ENCODE measurements at regions not wholly inside any gene's neighbourhood (a gene's known extent, or its start where the extent isn't known, plus 50 kb on each side); places are given as distances from the start of the nearest gene placed in this dataset.
A peak's percentile ranks its signal among the peaks of the same experiment; 100 is the strongest.
"Not testable (repeated sequence)": the region's sequence is repeated elsewhere in the genome, so short reads cannot be mapped to it uniquely, and the experiment has no call there.

DNA sequence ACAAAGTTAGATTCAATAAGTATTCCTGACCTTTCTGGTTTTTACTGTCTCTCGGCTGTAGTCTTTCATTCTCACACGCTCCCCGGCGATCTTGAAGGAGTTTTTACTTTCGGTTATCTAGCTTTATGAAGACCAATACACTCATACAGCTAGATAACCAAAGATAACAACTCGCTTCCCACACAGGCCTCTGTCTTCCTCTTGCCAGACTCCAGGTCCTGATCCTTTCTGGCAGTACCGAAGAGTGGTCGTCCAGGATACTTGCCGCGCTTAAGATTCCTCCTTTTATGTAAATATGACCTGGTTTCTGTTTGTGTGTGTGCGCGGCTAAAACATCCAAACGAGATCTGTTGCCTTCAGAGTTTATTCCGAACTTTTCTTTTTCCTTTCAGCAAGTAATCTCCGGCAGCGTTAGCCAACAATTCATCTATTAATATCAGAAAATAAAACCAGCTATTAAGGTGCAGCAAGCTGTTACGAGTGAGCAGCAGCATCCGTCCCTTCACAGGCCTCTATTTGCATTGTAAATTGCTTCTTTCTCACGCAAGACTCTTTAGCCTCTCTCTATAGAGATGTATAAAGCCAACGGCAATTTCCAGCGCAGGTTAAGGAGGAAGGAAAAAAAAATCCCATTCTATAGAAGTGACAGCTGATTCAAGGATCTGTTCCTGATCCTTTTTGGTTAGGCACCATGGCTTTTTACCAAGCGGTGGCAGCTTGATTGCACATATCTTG lies 216.1 kb downstream of the MEF2C start:
- no peak for DNase-seq

DNA sequence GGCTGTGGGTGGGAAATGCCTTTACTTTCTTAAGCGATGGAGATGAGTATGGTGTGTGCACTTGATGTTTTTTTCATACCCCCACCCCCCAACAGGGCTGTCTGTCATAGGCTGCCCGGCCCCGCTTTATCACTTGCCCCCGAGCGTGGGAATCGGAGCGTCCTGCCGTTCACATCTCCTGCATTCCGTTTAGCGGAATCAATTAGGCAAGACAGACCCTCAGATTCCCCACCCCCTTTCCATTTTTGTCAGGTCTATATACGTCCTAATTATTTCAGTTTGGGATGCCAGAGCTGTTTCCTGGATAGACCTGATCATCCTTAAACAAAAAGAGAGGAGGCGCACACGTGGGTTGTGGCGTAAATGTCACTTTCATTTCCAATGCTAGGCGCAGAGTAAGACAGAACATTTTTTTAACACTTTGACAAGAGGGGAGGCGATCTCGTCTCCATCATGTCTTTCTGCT lies 217.2 kb downstream of the MEF2C start:
- no peak for DNase-seq

DNA sequence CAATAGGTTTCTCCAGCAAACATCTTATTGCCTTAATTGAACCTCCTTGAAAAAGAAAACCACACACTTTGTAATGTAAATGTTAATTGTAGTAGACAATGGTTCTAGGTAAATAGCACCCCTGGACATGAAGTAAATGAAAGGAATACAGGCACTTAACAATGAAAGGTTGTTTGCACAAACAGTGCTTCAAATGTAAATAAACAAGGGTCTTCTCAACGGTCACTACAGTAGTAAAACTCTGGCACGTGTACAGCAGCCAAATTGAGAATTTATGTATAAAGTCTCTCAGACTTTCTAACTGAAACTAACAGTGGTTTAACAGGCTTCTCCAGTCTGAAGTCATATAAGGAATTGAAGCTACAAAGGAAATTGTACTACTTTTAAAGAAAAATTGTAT lies 218.3 kb downstream of the MEF2C start:
- DNase-seq, result peak; percentile 46 to 63

DNA sequence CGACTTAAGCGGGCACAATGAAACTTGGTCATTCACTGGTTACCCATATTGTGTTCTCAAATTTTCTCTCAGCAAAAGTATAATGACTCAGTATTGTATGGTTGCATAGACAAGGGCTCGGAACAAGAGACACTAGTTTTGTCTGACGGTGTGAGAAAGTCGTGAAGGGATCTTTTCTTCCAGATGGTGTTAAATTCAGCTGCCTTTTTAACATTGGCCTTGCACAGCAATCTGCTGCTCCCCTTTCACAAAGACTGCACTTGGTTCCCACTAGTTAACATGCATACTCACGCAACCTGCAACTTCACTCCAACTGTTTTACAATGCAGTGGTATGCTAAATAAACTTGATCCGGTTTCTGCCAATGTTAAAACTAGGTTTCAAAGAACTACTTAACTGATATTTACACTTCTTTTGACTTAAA lies 219.2 kb downstream of the MEF2C start:
- peak in 1 of 2 experiments; percentile 12 for DNase-seq

DNA sequence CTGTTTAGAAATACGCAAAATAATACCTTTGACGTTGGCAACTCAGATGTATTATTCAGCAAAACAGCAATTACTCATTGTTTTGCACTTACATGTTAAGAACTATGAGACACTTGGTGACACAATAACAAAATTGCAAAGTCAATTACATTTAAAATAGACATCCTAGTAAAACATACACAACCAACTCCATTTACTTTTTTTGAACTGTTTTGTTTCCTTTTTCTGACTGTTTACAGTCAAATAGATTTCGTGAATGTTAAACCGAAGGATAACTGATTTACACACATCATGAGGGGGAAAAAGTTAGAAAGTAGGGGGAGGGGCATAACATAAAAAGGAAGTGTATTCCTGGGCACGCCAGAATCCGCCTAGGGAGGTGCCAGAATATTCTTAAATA lies 220.1 kb downstream of the MEF2C start:
- no peak for DNase-seq

DNA sequence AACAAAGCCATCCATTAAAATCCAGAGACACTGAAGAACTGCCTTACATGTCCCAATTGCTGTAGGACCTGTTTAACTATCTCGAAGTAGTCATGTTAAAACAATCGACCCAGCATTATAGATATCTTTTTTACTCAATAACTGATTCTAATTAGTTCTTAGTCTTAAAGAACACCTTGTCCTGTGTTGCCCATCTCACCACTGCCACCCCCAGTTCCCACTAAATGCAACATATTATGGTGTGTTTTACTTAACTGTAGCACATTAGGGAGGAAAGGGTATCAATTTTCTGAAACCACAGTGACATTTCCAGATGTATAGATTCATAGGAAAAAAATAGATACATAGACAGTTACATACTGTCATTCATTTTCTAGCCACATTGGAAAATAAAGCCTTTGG lies 221.2 kb downstream of the MEF2C start:
- no peak for DNase-seq

DNA sequence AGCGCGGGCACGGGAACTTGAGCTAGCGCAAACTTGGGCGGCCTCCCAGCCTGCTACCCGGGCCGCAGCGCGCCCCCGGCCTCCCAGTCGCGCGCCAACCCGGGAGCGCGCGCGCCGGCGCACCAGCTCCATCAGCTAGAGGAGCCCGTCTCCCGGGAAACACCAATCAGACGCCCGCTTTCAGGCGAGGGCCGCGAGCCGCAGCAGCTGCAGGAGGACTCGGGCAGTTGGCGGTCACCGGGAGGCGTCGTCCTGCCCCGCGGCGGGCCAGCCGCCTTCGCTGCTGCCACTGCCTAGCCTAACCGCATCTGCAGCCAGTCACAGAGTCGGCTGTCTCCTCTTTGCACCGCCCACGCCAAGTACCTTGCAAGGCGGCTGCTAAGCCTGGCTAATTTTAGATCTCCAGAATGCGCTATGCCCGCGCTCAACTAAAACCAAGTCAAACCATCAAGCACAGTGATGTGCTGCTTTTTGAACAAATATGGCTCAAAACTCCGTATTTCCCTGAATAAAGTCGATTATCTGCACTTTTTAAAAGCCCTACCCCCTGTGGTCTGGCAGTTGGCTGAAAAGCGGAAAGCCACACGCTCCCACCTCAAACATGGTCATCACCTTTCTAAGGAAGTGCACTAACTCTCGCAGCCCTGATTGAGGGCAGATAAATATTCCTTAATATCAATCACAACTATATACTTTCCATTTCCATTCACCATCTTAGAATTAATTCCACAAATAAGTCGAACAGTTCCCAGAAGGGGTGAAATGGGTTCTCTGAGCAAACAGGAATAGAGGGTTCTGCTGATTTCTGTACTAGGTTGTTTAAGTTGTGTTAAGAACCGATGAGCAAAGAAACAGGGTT lies 221.8 kb downstream of the MEF2C start:
- peak; percentile 82 to 87 for DNase-seq

DNA sequence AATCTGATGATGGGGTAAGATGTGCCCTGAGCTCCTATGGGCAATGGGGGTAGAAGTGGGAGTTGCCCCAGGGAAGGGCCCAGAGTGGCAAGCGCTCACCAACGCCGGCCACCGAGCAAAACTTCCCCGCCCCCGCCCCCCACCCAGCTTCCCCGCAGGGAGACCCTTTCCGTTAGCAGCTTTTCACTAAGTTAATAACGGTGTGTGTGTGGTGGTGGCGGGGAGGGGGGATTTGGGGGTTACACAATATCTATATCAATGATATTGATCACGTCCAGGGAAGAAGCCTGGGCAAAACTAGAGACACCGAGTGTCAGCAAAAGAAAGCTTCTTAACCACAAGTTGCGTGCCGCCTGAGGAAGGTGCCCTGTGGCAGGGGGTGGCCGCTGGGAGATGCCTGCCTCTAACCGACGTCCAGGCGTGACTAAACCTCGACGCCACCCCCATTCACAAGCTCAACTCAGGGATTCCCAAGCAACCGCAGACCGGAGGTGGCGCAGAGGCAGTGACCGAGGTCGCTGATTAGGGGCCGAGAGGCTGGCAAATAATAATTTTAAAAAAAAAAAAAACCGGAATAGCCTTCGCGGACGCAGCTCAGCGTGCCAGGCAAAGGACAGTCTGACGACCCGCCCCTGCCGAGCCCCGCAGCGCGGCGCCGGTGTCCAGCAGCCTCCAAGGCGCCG lies 222.6 kb downstream of the MEF2C start:
- peak in 1 of 2 experiments; percentile 53 for DNase-seq

DNA sequence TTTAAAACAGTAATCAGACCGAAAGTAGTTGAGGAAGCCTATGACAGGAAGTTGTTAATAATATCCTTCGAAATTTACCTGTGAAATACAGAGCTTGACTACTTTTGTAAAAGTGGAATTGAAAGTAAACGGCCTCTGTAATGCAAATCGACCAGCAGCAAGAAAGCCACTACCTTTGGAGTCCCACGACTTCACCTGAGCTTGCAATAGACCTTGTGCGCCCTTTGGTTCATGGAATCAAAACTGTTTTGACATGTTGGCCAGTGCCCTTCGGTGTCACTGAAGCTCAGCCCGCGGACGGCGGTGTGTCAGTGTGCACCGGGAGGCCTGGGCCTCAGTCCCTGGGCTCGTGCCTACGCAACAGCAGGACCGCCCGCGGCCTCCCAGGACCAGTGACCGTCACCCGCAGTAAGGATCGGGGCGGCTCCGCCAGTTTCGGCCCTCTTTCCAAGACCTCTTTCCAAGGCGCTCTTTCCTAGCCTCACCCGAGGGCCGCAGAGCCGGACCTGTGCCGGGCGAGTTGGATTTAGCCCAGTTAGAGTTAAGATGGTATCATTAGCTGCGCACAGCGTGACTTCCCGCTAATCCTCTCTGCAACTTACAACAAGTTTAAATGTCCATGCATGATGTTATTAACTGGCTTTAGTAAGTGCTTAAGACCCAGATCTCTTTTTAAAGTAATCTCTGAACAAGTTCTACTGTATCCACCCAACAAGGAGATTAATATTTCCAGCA lies 223.3 kb downstream of the MEF2C start:
- no peak for DNase-seq

DNA sequence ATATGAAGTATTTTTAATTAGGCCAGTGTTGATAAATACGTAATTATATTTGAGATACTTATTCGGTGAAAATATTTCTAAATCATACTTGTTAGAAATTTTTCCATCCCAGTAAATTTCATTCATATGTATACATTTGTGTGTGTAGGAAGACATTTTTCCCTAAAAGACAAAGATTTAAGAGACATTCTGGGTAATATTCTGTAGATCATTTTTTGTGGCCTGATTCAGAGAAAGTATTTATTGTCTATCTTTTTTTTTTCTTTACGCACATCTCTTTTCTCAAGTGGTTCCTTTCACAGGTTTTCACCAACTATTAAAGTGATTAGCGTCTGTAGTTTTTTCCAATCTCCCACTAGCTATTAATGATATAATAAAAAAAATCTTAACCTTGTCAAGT lies 224.1 kb downstream of the MEF2C start:
- DNase-seq, result no peak

DNA sequence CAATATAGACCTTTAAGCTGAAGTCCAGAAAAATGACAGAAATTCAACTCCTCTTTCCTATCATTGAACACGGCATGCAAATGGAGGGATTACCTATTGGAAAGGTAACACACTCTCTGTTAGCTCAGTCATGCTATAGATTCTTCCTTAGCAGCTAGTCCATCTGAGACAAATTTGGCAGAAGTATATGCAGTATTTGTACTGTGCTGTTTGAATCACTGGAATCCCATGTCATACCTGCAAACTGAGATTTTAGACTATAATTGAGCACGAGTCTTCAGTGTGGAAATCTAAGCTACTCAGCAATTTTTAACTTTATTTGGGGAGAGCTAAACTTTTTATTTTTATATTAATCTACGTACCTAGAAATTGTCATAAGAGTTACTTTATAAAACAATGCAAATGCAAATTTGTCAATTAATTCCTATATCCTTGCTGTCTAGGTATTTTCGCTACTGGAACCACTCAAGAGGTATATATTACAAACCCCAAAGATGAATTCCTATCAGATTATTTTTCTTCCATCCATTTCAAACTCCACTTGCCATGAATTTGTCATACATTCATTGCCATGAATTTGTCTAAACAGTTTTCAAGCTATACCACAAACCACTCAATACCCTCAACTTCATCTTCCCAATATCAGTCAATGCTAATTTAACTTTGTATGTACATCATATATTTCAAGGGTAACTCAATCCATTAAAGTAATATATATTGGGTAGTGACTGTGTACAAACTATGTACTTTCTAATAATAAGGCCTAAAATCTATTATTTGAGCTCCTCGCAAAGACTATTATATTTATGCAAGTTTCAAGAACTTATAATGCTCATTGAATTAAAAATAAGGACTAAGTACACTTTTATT lies 224.8 kb downstream of the MEF2C start:
- no peak for DNase-seq

DNA sequence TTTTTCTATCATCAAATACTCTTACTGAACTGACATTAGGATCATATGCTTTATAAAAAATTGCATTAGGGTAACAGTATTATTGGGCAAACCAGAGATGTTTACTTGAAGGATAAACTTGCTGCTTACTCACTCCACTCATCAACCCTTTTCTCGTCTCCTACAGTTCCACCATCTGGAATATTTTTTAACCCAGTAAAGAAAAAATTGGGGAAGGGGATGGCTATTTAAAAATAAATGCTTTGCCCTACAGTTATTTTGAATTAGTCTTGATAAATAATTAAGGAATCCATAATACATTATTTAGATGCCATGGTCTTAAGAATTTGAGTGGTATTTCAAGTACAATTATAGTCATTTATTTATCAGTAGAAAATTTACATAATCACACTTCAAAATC lies 225.8 kb downstream of the MEF2C start:
- no peak for DNase-seq

DNA sequence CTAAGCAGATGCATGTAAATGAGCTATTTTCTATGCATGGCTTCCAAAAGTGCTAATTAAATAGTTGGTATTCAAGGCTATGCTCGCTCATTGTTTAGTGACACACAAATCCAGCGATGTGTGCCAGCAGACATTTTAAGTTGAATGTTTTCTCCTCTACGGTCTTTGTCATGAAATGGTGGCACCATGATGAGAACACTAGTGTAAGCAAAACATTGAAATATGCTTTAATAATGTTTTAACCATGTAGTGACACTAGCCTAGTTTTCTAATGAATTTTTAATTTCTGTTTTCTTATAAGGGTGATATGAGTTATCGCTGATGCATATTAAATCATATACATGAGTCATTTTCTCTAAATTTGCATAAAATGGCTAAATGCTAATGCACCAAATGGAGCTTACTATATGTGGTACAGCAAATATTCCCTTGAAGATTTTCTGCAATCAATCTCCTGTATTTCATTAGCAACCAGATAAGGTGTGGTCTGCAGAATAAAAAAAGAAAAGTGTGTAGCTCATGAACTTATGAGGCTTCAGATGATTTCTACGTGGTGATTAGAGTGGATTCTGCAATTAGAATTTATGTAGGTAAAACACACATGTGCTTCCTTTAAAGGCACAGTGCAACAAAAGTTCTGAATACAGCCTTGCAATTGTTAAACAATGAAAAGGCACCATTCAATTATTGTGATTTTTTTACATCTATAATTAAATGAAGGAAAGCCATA lies 226.6 kb downstream of the MEF2C start:
- no peak for DNase-seq

DNA sequence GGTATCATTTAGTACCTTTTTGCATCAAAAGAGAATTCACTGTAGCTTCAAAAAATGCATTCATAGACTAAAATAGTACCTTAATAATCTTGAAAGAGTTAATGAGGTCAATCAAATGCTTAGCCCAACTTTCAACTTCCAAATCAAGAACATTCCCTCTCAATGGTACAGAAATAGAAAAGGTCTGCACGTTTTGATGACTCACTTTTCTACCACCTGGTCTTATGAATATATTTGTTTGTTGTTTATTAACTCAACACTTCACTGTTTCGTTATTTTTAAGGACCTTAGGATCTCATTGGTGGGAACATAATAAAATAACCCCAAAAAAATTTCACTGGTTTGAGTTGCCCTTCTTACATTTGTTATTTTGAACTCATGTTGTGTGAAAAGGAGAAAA lies 229.5 kb downstream of the MEF2C start:
- DNase-seq, result no peak

DNA sequence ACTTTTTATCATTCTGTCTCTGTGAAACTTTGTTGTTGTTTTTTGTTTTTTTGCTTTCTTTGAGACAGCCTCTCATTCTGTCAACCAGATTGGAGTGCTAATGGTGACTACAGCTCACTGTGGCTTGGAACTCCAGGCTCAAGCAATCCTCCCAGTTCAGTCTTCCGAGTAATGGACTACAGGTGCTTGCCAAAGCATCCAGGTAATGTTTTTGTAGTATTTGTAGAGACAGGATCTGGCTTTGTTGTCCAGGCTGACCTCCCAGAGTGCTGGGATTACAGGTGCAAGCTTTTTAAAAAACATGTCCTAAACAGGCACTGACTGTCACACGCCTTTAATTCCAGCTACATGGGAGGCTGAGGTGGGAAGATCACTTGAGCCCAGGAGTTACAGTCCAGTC lies 235.1 kb downstream of the MEF2C start:
- no peak for DNase-seq

DNA sequence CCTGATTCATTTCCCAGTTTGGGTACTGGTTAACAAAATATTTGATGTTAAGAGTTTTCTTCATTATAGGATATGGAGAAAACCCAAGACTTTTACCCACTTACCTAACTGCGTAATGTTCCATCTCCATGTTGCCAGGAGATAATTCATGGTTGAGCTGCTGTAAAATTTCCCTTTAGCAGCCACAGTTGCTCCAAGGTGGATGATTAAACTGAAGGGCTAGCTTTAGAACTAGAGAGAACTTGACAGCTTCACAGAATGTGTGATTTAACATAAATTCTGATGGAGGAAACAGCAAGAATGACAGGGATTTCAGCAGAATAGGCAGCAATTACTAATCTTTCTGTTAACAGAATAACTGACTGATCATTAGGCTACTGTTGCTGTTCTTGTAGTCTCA lies 236.1 kb downstream of the MEF2C start:
- no peak for DNase-seq

DNA sequence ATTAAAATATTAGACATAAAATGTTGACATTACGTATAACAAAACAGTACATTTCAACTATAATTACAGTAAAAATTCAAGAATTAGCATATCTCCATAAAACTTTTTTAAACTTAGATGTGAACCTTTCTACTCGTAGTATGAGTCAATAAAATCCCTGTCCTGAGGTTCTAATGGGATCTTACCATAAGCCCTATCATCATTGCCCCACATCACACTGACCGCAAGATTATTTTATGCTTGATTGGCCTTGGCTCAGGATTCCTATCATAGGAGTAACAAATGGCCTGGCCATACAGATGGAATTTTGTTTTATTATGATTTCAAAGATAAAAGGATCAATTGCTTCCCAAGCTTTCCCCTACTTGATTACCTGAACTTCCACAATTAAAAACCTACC lies 238.3 kb downstream of the MEF2C start:
- no peak for DNase-seq

DNA sequence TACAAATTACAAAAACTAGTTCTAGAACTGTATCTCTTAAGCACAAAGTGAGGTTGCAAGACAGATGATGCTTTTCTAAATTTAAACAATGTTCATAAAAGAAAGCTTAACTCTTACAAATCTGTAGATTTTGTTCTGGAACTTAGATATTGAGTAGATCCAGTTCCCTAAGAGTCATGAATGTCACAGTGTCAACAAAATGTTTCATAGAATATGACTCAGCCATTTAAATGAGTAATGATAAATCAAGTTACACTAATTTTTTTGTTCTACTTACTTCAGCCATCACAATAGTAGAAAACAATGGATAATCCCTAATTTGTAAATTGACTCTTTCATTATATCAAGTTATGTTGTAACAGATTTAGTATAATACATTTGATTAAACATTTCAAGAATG lies 239.7 kb downstream of the MEF2C start:
- no peak for DNase-seq

DNA sequence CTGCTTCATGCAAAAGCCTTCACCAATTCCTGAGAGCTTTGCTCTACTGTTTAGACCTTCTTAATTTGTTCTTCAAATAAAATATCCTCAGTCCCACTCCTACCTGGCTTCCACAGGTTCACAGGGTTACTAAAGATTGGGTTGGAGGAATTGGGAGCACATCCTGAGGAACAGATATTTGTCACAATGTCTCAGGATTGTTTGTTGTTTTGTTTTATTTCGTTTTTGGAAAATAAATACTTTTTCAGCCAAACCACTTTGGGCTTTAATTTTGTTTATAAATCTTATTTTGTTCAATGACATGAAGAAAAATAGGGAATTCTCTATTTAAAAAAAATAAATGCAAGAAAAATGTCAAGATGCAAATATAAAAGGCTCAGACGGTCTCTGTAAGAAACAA lies 249.0 kb downstream of the MEF2C start:
- no peak for DNase-seq

DNA sequence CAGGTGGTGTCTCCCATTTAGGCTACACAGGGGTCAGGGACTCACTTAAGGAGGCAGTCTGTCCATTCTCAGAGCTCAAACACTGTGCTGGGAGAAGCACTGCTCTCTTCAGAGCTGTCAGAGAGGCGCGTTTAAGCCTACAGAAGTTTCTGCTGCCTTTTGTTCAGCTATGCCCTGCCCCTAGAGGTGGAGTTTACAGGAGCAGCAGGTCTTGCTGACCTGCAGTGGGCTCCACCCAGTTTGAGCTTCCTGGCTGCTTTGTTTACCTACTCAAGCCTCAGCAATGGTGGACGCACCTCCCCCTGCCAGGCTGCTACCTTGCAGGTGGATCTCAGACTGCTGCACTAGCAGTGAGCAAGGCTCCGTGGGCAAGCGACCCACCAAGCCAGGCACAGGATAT lies 260.1 kb downstream of the MEF2C start:
- not testable (repeated sequence) for DNase-seq

DNA sequence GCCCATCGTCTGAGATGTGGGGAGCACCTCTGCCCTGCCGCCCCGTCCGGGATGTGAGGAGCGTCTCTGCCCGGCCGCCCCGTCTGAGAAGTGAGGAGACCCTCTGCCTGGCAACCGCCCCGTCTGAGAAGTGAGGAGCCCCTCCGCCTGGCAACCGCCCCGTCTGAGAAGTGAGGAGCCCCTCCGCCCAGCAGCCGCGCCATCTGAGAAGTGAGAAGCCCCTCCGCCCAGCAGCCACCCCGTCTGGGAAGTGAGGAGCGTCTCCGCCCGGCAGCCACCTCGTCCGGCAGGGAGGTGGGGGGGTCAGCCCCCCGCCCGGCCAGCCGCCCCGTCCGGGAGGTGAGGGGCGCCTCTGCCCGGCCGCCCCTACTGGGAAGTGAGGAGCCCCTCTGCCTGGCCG lies 267.2 kb downstream of the MEF2C start:
- DNase-seq, result not testable (repeated sequence)
